ENCODE measurements at regions not wholly inside any gene's neighbourhood (a gene's known extent, or its start where the extent isn't known, plus 50 kb on each side); places are given as distances from the start of the nearest gene placed in this dataset.

- Histone ChIP-seq H3K4me3 (ENCODE audit: low read depth in 1 of 3, low read length in 3 of 3) (no peak overlapping the region), H3K9ac (ENCODE audit: low read depth in 1 of 2, low read length in 2 of 2) (no peak overlapping the region), H3K36me3 (ENCODE audit: control insufficient read depth in 4 of 4, insufficient read depth in 3 of 4, low read depth in 1 of 4, low read length in 3 of 4) (no peaks in the 10 kb centered on the region), H3K27me3 (ENCODE audit: control insufficient read depth in 4 of 4, insufficient read depth in 4 of 4, low read length in 3 of 4) (no peaks in the 10 kb centered on the region), H3K4me1 (ENCODE audit: control insufficient read depth in 4 of 4, insufficient read depth in 4 of 4, low read length in 3 of 4) (no peaks in the 10 kb centered on the region), H3K27ac (ENCODE audit: low read depth in 1 of 2, low read length in 2 of 2) (no peak overlapping the region), H3K9me3 (ENCODE audit: control insufficient read depth in 4 of 4, low read length in 3 of 4) (no peaks in the 10 kb centered on the region)
- no peak for DNase-seq (ENCODE audit: low spot score)
- no peak for TF ChIP-seq EGR1 (IDR thresholded peaks at IDR 0.05; ENCODE audit: low read depth in 2 of 2)
- TF ChIP-seq RAD21 (IDR thresholded peaks at IDR 0.05): no peak
- no peak for TF ChIP-seq YY1 (IDR thresholded peaks at IDR 0.05)
- no peak for TF ChIP-seq HNF4A (conservative IDR thresholded peaks at IDR 0.05)
- no peak for TF ChIP-seq NR2F2 (IDR thresholded peaks at IDR 0.05)
- no peak for TF ChIP-seq SP1 (IDR thresholded peaks at IDR 0.05)
Measured at GRCh38 chr3:144865948-144866347, 894.3 kb downstream of the DIPK2A start.

GRCh38 chr3:144866476-144866875 lies 894.9 kb downstream of the DIPK2A start:
- no peaks in the 10 kb centered on the region for H3K27me3 ChIP-seq (ENCODE audit: control insufficient read depth in 4 of 4, insufficient read depth in 4 of 4, low read length in 3 of 4)
- TF ChIP-seq FOXA2 (IDR thresholded peaks at IDR 0.05): no peak
- no peak for TF ChIP-seq YY1 (IDR thresholded peaks at IDR 0.05)
- no peak for TF ChIP-seq RXRA (IDR thresholded peaks at IDR 0.05)
- TF ChIP-seq FOXA1 (IDR thresholded peaks at IDR 0.05): no peak
- no peak for TF ChIP-seq HNF4A (conservative IDR thresholded peaks at IDR 0.05)
- TF ChIP-seq RAD21 (IDR thresholded peaks at IDR 0.05): no peak
- TF ChIP-seq NR2F2 (IDR thresholded peaks at IDR 0.05): no peak
- no peak for TF ChIP-seq REST (IDR thresholded peaks at IDR 0.05)
- TF ChIP-seq TAF1 (conservative IDR thresholded peaks at IDR 0.05): no peak
- no peak for TF ChIP-seq MAX (IDR thresholded peaks at IDR 0.05)
- TF ChIP-seq ATF3 (IDR thresholded peaks at IDR 0.05): no peak
- no peak for TF ChIP-seq SP1 (IDR thresholded peaks at IDR 0.05)
- no peak for TF ChIP-seq EGR1 (IDR thresholded peaks at IDR 0.05; ENCODE audit: low read depth in 2 of 2)
- no peak for TF ChIP-seq CTCF (IDR thresholded peaks at IDR 0.05; ENCODE audit: low read depth, low read length, missing input control)
- TF ChIP-seq JUND (IDR thresholded peaks at IDR 0.05): no peak
- 46% methylated on average over 2 of the region's 2 CpGs for WGBS
- no peak for DNase-seq (ENCODE audit: low spot score)
- H3K36me3 ChIP-seq (ENCODE audit: control insufficient read depth in 4 of 4, insufficient read depth in 3 of 4, low read depth in 1 of 4, low read length in 3 of 4): no peaks in the 10 kb centered on the region
- H3K27ac ChIP-seq (ENCODE audit: low read depth in 1 of 2, low read length in 2 of 2): no peak overlapping the region
- H3K4me3 ChIP-seq (ENCODE audit: low read depth in 1 of 3, low read length in 3 of 3): no peak overlapping the region
- no peaks in the 10 kb centered on the region for H3K4me1 ChIP-seq (ENCODE audit: control insufficient read depth in 4 of 4, insufficient read depth in 4 of 4, low read length in 3 of 4)
- no peaks in the 10 kb centered on the region for H3K9me3 ChIP-seq (ENCODE audit: control insufficient read depth in 4 of 4, low read length in 3 of 4)
- H3K9ac ChIP-seq (ENCODE audit: low read depth in 1 of 2, low read length in 2 of 2): no peak overlapping the region
